ENCODE measurements at regions not wholly inside any gene's neighbourhood (a gene's known extent, or its start where the extent isn't known, plus 50 kb on each side); places are given as distances from the start of the nearest gene placed in this dataset.
"Not testable (repeated sequence)": the region's sequence is repeated elsewhere in the genome, so short reads cannot be mapped to it uniquely, and the experiment has no call there.

- DNase-seq, result no peak
Observed at GRCh38 chr5:67732921-67733320, 482.6 kb upstream of the PIK3R1 start.

GRCh38 chr5:67732471-67732870 lies 483.1 kb upstream of the PIK3R1 start:
- DNase-seq, result no peak

GRCh38 chr5:67731886-67732285 lies 483.7 kb upstream of the PIK3R1 start:
- DNase-seq, result no peak

- no peak for DNase-seq
Observed at GRCh38 chr5:67730917-67731474, 484.6 kb upstream of the PIK3R1 start.

- DNase-seq, result no peak
Observed at GRCh38 chr5:67728326-67728890, 487.1 kb upstream of the PIK3R1 start.

- no peak for DNase-seq
Observed at GRCh38 chr5:67725604-67726003, 490.0 kb upstream of the PIK3R1 start.

- DNase-seq, result no peak
Observed at GRCh38 chr5:67724412-67725135, 491.0 kb upstream of the PIK3R1 start.

- no peak for DNase-seq
Observed at GRCh38 chr5:67723873-67724272, 491.7 kb upstream of the PIK3R1 start.

GRCh38 chr5:67722582-67722981 lies 493.0 kb upstream of the PIK3R1 start:
- DNase-seq, result not testable (repeated sequence)

- no peak for DNase-seq
Observed at GRCh38 chr5:67720162-67720772, 495.3 kb upstream of the PIK3R1 start.

GRCh38 chr5:67702008-67702407 lies 505.4 kb upstream of the CD180 start:
- DNase-seq, result no peak

- DNase-seq, result no peak
Observed at GRCh38 chr5:67699560-67699959, 503.0 kb upstream of the CD180 start.

GRCh38 chr5:67696446-67696845 lies 499.8 kb upstream of the CD180 start:
- no peak for DNase-seq

GRCh38 chr5:67695369-67695768 lies 498.8 kb upstream of the CD180 start:
- no peak for DNase-seq

- DNase-seq, result no peak
Observed at GRCh38 chr5:67694810-67695191, 498.2 kb upstream of the CD180 start.

- DNase-seq, result no peak
Observed at GRCh38 chr5:67693956-67694809, 497.6 kb upstream of the CD180 start.

- DNase-seq, result no peak
Observed at GRCh38 chr5:67686746-67687145, 490.1 kb upstream of the CD180 start.

- DNase-seq, result no peak
Observed at GRCh38 chr5:67681703-67682102, 485.1 kb upstream of the CD180 start.

GRCh38 chr5:67680099-67680498 lies 483.5 kb upstream of the CD180 start:
- DNase-seq, result no peak

- no peak for DNase-seq
Observed at GRCh38 chr5:67679184-67679841, 482.7 kb upstream of the CD180 start.

GRCh38 chr5:67678594-67678993 lies 482.0 kb upstream of the CD180 start:
- no peak for DNase-seq

GRCh38 chr5:67677422-67677970 lies 480.9 kb upstream of the CD180 start:
- DNase-seq, result no peak

Measured in NCI-H526 treated with DMSO at 0.1 percent for 48 hours (cell line).